Upper lobe of right lung (tissue), 1 donor: ENCODE measurements at regions not wholly inside any gene's neighbourhood (a gene's known extent, or its start where the extent isn't known, plus 50 kb on each side); places are given as distances from the start of the nearest gene placed in this dataset.

Experiments
- ATAC-seq: fragments of 200-7000 bp; cut with Tn5 transposase; one replicate; pipeline ENCODE4 v1.9.1; 2020; ENCODE audit warnings: mild to moderate bottlenecking, moderate library complexity
- DNase-seq: peaks from one replicate; pipeline ENCODE4 v3.0.0-alpha.2; 2020
- H3K27ac ChIP-seq: fragments of 200-600 bp; one replicate; pipeline ENCODE4 v1.8.0; 2022
- H3K27me3 ChIP-seq: fragments of 200-600 bp; one replicate; pipeline ENCODE4 v1.8.0; 2022; ENCODE audit warnings: mild to moderate bottlenecking
- H3K36me3 ChIP-seq: fragments of 200-600 bp; one replicate; pipeline ENCODE4 v1.8.0; 2022
- H3K4me1 ChIP-seq: fragments of 200-600 bp; one replicate; pipeline ENCODE4 v1.8.0; 2022
- H3K4me3 ChIP-seq: fragments of 200-600 bp; one replicate; pipeline ENCODE4 v1.8.0; 2022; ENCODE audit warnings: mild to moderate bottlenecking
- H3K9me3 ChIP-seq: fragments of 200-600 bp; one replicate; pipeline ENCODE4 v1.8.0; 2022
- intact Hi-C: fragments of 100-400 bp; cut with DNase I; formaldehyde crosslinking; loops from one replicate; pipeline ENCODE4 v1.11.0; 2022
- TF ChIP-seq, protein P1 (sequence below): fragments of 200-600 bp; IDR thresholded peaks from one replicate; pipeline ENCODE4 v1.8.0; 2022; ENCODE audit warnings: antibody characterized with exemption
- donor health status: DM: no; HTN: yes; CAD: no; lungs with severe emphysema.

DNA sequence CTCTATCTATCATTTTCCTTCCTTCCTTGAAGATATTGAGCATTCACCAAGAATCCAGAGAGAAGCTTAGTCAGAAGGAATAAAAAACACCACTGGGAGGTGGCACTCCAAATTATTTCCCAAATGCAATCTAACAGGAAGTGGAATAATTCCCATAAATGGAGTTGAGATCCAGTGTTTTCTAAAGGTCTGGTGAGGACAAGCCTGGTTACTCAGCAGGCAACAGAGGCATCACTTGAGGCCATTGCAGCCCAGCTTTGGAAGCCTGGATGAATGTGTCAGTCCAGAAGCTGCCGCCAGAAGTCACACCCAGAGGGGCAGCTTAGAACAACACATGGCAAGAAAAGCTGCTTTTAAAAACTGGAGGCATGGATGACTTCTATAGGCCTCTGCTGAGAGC lies 288.9 kb upstream of the KLF6 start:
- Histone ChIP-seq H3K36me3 (no peaks in the 10 kb centered on the region), H3K27me3 (no peaks in the 10 kb centered on the region), H3K4me3 (no peak overlapping the region), H3K4me1 (peaks cover 10% of the 10 kb centered on the region), H3K27ac (no peak overlapping the region), H3K9me3 (no peaks in the 10 kb centered on the region)
- DNase-seq, result no peak
- peak; percentile 33 for ATAC-seq
- TF ChIP-seq, protein P1, sequence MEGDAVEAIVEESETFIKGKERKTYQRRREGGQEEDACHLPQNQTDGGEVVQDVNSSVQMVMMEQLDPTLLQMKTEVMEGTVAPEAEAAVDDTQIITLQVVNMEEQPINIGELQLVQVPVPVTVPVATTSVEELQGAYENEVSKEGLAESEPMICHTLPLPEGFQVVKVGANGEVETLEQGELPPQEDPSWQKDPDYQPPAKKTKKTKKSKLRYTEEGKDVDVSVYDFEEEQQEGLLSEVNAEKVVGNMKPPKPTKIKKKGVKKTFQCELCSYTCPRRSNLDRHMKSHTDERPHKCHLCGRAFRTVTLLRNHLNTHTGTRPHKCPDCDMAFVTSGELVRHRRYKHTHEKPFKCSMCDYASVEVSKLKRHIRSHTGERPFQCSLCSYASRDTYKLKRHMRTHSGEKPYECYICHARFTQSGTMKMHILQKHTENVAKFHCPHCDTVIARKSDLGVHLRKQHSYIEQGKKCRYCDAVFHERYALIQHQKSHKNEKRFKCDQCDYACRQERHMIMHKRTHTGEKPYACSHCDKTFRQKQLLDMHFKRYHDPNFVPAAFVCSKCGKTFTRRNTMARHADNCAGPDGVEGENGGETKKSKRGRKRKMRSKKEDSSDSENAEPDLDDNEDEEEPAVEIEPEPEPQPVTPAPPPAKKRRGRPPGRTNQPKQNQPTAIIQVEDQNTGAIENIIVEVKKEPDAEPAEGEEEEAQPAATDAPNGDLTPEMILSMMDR, result no peak
- intact Hi-C loops, result no loop called here

DNA sequence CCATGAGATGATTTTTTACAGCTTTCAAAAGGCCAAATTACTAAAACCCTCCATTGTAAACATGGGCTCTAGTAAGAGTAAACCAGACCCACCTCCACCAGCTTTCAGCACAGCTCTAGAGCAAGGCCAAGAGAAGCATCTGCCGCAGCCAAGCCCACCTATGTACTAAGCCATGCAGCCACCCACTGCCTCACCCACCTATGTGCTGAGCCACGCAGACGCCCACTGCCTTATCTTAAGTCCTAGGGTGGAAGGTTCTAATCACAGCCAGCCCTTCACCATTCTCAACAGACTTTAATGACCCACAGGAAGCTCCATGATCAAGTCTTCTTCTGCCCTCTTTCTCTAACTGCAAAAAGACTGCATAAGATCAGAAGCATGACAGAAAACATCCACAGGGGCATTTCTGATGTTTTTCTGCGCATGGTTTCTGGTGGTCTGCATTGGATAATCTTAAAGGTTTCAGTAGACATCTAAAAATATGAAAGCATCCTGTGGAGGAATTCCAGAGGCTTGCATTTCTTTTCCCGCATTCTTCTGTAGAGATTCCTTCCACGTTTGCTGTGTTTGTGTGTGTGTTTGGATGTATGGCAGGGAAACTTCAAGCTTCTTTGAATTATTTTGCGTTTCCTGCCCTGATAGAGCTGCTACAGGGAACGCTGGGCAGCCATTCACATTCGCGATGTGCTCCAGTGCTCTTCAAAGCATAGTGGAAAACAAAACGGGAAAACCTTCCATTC lies 286.1 kb upstream of the KLF6 start:
- Histone ChIP-seq H3K4me1 (peaks cover 10% of the 10 kb centered on the region), H3K36me3 (no peaks in the 10 kb centered on the region), H3K27ac (no peak overlapping the region), H3K9me3 (no peaks in the 10 kb centered on the region), H3K27me3 (no peaks in the 10 kb centered on the region), H3K4me3 (no peak overlapping the region)
- DNase-seq (no peak), ATAC-seq (no peak)
- intact Hi-C loops, result no loop called here
- TF ChIP-seq, protein P1, result no peak

DNA sequence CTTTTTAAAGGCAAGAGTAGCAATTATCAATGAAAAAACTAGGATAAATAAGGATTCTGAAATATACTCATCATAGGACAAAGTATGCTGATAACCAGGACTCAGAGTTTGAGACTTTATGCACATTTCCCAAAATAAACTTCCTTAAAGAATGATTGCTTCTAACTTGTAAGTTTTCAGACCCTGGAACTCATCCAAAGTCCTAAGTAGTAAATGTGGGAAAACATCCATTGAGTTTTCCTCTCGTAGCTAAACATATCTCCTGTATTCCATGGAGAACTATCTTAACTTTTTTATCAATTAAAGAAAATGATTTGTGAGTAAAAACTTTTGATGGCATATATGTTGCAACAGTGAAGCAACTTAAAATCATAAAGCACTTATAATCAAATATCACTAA lies 285.2 kb upstream of the KLF6 start:
- H3K27me3 ChIP-seq, result no peaks in the 10 kb centered on the region
- no peak for ATAC-seq
- H3K9me3 ChIP-seq, result no peaks in the 10 kb centered on the region
- peaks cover 10% of the 10 kb centered on the region for H3K4me1 ChIP-seq
- DNase-seq, result no peak
- H3K27ac ChIP-seq, result no peak overlapping the region
- intact Hi-C loops, result no loop called here
- H3K36me3 ChIP-seq, result no peaks in the 10 kb centered on the region
- no peak overlapping the region for H3K4me3 ChIP-seq
- TF ChIP-seq, protein P1, result no peak

DNA sequence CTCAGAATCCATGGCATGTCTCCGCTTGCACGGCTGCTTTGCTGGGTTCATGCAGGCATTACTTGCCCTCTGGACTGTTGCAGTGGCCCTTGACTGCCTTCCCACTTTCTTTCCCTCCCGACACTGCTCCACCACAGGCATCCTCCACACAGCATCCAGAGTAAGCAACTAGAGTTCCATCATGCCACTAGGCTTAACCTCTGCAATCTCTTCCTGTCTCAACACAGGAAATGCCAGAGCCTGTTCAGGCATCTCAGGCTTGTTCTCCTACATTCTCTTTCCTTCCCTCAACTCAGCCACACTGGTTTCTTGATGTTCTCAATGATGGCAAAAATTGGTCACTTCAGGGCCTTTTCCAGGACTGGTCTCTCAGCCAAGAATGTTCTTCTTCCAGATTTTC lies 284.5 kb upstream of the KLF6 start:
- H3K36me3 ChIP-seq, result no peaks in the 10 kb centered on the region
- H3K4me3 ChIP-seq, result no peak overlapping the region
- intact Hi-C loops, result no loop called here
- H3K27ac ChIP-seq, result no peak overlapping the region
- H3K4me1 ChIP-seq, result peaks cover 10% of the 10 kb centered on the region
- DNase-seq (no peak), ATAC-seq (no peak)
- TF ChIP-seq, protein P1, result no peak
- H3K9me3 ChIP-seq, result no peaks in the 10 kb centered on the region
- H3K27me3 ChIP-seq, result no peaks in the 10 kb centered on the region

DNA sequence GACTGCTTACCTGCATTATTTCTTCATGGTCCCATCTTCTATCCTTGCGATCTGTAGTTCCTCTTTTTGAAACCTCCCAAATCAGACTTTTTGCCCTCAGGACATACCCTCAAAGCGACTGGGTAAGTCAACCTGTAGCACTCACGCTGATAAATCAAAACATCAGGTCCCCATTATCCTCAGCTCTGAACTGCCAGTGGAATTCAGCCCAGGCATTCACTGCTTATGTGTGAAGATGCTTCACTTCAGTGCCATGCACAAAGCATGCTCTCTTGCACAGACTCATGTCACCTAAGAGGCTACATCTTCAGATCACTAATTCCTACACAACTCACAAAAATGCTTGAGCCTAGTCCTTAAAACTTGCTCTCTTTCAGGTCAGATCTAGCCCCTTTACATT lies 283.6 kb upstream of the KLF6 start:
- no peak overlapping the region for H3K4me3 ChIP-seq
- DNase-seq, result no peak
- H3K36me3 ChIP-seq, result no peaks in the 10 kb centered on the region
- intact Hi-C loops, result no loop called here
- H3K9me3 ChIP-seq, result no peaks in the 10 kb centered on the region
- H3K27me3 ChIP-seq, result no peaks in the 10 kb centered on the region
- H3K27ac ChIP-seq, result no peak overlapping the region
- ATAC-seq, result no peak
- TF ChIP-seq, protein P1, result no peak
- H3K4me1 ChIP-seq, result peaks cover 3% of the 10 kb centered on the region
